OCI-LY1 (cell line): ENCODE measurements at regions not wholly inside any gene's neighbourhood (a gene's known extent, or its start where the extent isn't known, plus 50 kb on each side); places are given as distances from the start of the nearest gene placed in this dataset.

Source experiments
- H2AFZ ChIP-seq: fragments of 200-600 bp; sonication (generic), shearing (Covaris generic); 2 replicates; pipeline ENCODE4 v1.6.0; 2014; ENCODE audit warnings: antibody characterized with exemption, mild to moderate bottlenecking, low read length
- H3F3A ChIP-seq: fragments of 200-600 bp; sonication (generic), shearing (Covaris generic); 2 replicates; pipeline ENCODE4 v1.6.0; 2014; ENCODE audit warnings: mild to moderate bottlenecking, antibody characterized with exemption, low read length, moderate library complexity; ENCODE audit not compliant: insufficient read depth
- H3K27ac ChIP-seq: fragments of 200-600 bp; sonication (generic); 2 replicates; pipeline ENCODE4 v1.5.1; 2014; ENCODE audit warnings: low read length, mixed run types, mild to moderate bottlenecking, low read depth; ENCODE audit not compliant: poor library complexity, severe bottlenecking
- H3K27me3 ChIP-seq: fragments of 200-600 bp; sonication (generic); 2 replicates; pipeline ENCODE4 v1.6.0; 2014; ENCODE audit warnings: antibody characterized with exemption, mild to moderate bottlenecking, low read length, moderate library complexity; ENCODE audit not compliant: insufficient read depth
- H3K36me3 ChIP-seq: fragments of 200-600 bp; sonication (generic); 2 replicates; pipeline ENCODE4 v1.6.1; 2014; ENCODE audit warnings: mild to moderate bottlenecking, antibody characterized with exemption, low read length, moderate library complexity, mixed read lengths; ENCODE audit not compliant: insufficient read depth
- H3K4me1 ChIP-seq: fragments of 200-600 bp; sonication (generic); 2 replicates; pipeline ENCODE4 v1.5.1; 2014; ENCODE audit warnings: mild to moderate bottlenecking, low read length, moderate library complexity; ENCODE audit not compliant: insufficient read depth, severe bottlenecking
- H3K4me2 ChIP-seq: fragments of 200-600 bp; sonication (generic), shearing (Covaris generic); 2 replicates; pipeline ENCODE4 v1.6.1; 2014; ENCODE audit warnings: low read length
- H3K4me3 ChIP-seq: fragments of 200-600 bp; sonication (generic); 2 replicates; pipeline ENCODE4 v1.5.1; 2014; ENCODE audit warnings: low read length, low read depth, mild to moderate bottlenecking, mixed read lengths; ENCODE audit not compliant: poor library complexity, severe bottlenecking
- H3K79me2 ChIP-seq: fragments of 200-600 bp; shearing (Covaris generic); 2 replicates; pipeline ENCODE4 v1.6.1; 2016; ENCODE audit warnings: mixed run types, low read length, mixed read lengths; ENCODE audit not compliant: insufficient read depth
- H3K9ac ChIP-seq: fragments of 200-600 bp; sonication (generic), shearing (Covaris generic); 2 replicates; pipeline ENCODE4 v1.6.1; 2014; ENCODE audit warnings: mild to moderate bottlenecking, low read length, mixed read lengths
- H3K9me2 ChIP-seq: fragments of 200-600 bp; sonication (generic), shearing (Covaris generic); 2 replicates; pipeline ENCODE4 v1.6.1; 2014; ENCODE audit warnings: low read depth, mild to moderate bottlenecking, low read length, mixed read lengths
- H3K9me3 ChIP-seq: fragments of 200-600 bp; shearing (Covaris generic); 2 replicates; pipeline ENCODE4 v1.6.1; 2014; ENCODE audit warnings: low read length, mixed read lengths
- H4K20me1 ChIP-seq: fragments of 200-600 bp; sonication (generic), shearing (Covaris generic); 2 replicates; pipeline ENCODE4 v1.6.0; 2016; ENCODE audit warnings: mild to moderate bottlenecking, low read length; ENCODE audit not compliant: insufficient read depth
- CTCF ChIP-seq: fragments of 200-600 bp; sonication (generic), shearing (Covaris generic); IDR thresholded peaks from 2 replicates; pipeline ENCODE4 v1.5.1; 2017; ENCODE audit warnings: mild to moderate bottlenecking, antibody characterized with exemption, low read length, moderate library complexity, mixed read lengths
- EZH2 ChIP-seq: fragments of 200-600 bp; sonication (generic), shearing (Covaris generic); IDR thresholded peaks from 2 replicates; pipeline ENCODE4 v1.8.0; 2017; ENCODE audit warnings: borderline replicate concordance, mixed run types, mild to moderate bottlenecking, antibody characterized with exemption, low read length, moderate library complexity, mixed read lengths

GRCh38 chr2:34901739-34902138 is 1302.6 kb upstream of the FAM98A start:
- TF ChIP-seq CTCF (no peak), EZH2 (no peak)
- H3K9me3 ChIP-seq = no peaks in the 10 kb centered on the region
- no peaks in the 10 kb centered on the region for H3K4me1 ChIP-seq
- no peaks in the 10 kb centered on the region for H3K36me3 ChIP-seq
- H4K20me1 ChIP-seq = no peaks in the 10 kb centered on the region
- H3K27ac ChIP-seq = no peak overlapping the region
- H3K79me2 ChIP-seq = no peaks in the 10 kb centered on the region
- H3K9ac ChIP-seq = no peak overlapping the region
- H3K4me3 ChIP-seq = no peak overlapping the region
- H3K27me3 ChIP-seq = no peaks in the 10 kb centered on the region
- no peak overlapping the region for H3K4me2 ChIP-seq
- no peaks in the 10 kb centered on the region for H3F3A ChIP-seq
- H3K9me2 ChIP-seq = no peaks in the 10 kb centered on the region
- H2AFZ ChIP-seq = no peak overlapping the region

- no peaks in the 10 kb centered on the region for H3K79me2 ChIP-seq
- TF ChIP-seq CTCF (no peak), EZH2 (no peak)
Measured at GRCh38 chr2:34899079-34899478, 1300.0 kb upstream of the FAM98A start.

GRCh38 chr2:34892766-34893165 is 1293.7 kb upstream of the FAM98A start:
- H3F3A ChIP-seq = no peaks in the 10 kb centered on the region
- no peak overlapping the region for H3K4me2 ChIP-seq
- no peaks in the 10 kb centered on the region for H3K9me2 ChIP-seq
- H3K4me1 ChIP-seq = no peaks in the 10 kb centered on the region
- no peaks in the 10 kb centered on the region for H3K9me3 ChIP-seq
- H3K4me3 ChIP-seq = no peak overlapping the region
- H3K36me3 ChIP-seq = no peaks in the 10 kb centered on the region
- no peaks in the 10 kb centered on the region for H3K27me3 ChIP-seq
- H3K79me2 ChIP-seq = no peaks in the 10 kb centered on the region
- no peak overlapping the region for H2AFZ ChIP-seq
- no peak for TF ChIP-seq EZH2
- no peak for TF ChIP-seq CTCF
- no peak overlapping the region for H3K27ac ChIP-seq
- no peaks in the 10 kb centered on the region for H4K20me1 ChIP-seq
- H3K9ac ChIP-seq = no peak overlapping the region

More at GRCh38 chr2:34899079-34899478, 1300.0 kb upstream of the FAM98A start:
- Histone ChIP-seq H3K4me1 (no peaks in the 10 kb centered on the region), H3F3A (no peaks in the 10 kb centered on the region), H3K4me3 (no peak overlapping the region), H3K9me2 (no peaks in the 10 kb centered on the region), H2AFZ (no peak overlapping the region), H3K36me3 (no peaks in the 10 kb centered on the region), H3K27me3 (no peaks in the 10 kb centered on the region), H3K9me3 (no peaks in the 10 kb centered on the region), H3K9ac (no peak overlapping the region), H4K20me1 (no peaks in the 10 kb centered on the region), H3K4me2 (no peak overlapping the region), H3K27ac (no peak overlapping the region)
